HG03342 (cell line): ENCODE measurements at regions not wholly inside any gene's neighbourhood (a gene's known extent, or its start where the extent isn't known, plus 50 kb on each side); places are given as distances from the start of the nearest gene placed in this dataset.

ENCODE experiments used
- ATAC-seq: cut with Tn5 transposase; IDR thresholded peaks from one replicate; pipeline ENCODE4 v1.9.1; 2021; ENCODE audit warnings: mild to moderate bottlenecking, moderate library complexity; ENCODE audit not compliant: unreplicated experiment

GRCh38 chr9:104417296-104417695, 86.8 kb upstream of the OR13F1 start:
- no peak for ATAC-seq

DNA sequence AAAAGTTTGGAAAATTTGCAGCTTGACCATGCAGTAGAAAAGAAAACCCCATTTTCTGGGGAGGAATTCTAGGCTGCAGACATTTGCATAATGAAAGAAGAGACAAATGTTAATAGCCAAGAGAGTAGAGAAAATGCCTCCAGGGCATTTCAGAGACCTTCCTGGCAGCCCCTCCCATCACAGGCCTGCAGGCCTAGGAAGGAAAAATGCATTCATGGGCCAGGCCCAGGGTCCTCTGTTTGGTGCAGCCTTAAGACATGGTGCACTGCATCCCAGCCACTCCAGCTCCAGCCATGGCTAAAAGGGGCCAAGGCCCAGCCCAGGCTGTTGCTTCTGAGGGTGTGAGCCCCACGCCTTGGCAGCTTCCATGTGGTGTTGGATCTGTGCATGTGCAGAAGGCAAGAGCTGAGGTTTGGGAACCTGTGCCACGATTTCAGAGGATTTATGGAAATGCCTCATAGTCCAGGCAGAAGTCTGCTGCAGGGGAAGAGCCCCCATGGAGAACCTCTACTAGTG, 75.0 kb upstream of the OR13F1 start:
- ATAC-seq, result no peak

GRCh38 chr9:104435059-104435458, 69.0 kb upstream of the OR13F1 start:
- ATAC-seq, result no peak

DNA sequence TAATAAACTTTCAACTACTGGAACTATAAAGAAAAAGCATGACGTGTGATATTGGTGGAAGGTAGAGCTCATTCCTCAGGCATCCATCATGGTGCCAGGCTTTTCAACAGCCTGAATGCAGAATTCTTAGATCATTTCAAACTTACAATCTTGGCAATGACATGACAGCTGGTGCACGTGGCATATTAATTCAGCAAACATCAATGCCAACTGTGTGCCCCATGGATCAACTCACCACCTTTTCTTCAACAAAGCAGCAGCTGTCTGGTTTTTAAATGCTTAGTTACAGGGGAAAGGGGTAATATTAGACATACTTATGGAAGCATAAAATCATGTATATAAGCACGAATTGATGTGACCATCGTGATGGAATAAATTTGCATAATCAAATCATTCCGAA, 56.0 kb upstream of the OR13F1 start:
- ATAC-seq, result no peak
